Glutamatergic neuron (in vitro differentiated cells): ENCODE measurements at regions not wholly inside any gene's neighbourhood (a gene's known extent, or its start where the extent isn't known, plus 50 kb on each side); places are given as distances from the start of the nearest gene placed in this dataset.

Source experiments
- DNase-seq: peaks from one replicate; pipeline ENCODE4 v3.0.0; 2022
- H3K27ac Mint-ChIP-seq: one replicate; pipeline ENCODE4 v1.8.0; 2020; ENCODE audit warnings: mild to moderate bottlenecking, mixed read lengths, inconsistent platforms; ENCODE audit not compliant: unreplicated experiment
- H3K27me3 Mint-ChIP-seq: one replicate; pipeline ENCODE4 v1.8.0; 2020; ENCODE audit warnings: mild to moderate bottlenecking, moderate library complexity, mixed read lengths, inconsistent platforms; ENCODE audit not compliant: unreplicated experiment
- H3K36me3 Mint-ChIP-seq: one replicate; pipeline ENCODE4 v1.8.0; 2020; ENCODE audit warnings: mild to moderate bottlenecking, mixed read lengths, inconsistent platforms; ENCODE audit not compliant: unreplicated experiment
- H3K4me1 Mint-ChIP-seq: one replicate; pipeline ENCODE4 v1.8.0; 2020; ENCODE audit warnings: mild to moderate bottlenecking, low read depth, mixed read lengths, inconsistent platforms; ENCODE audit not compliant: unreplicated experiment
- H3K4me3 Mint-ChIP-seq: one replicate; pipeline ENCODE4 v1.8.0; 2020; ENCODE audit warnings: mild to moderate bottlenecking, mixed read lengths, inconsistent platforms; ENCODE audit not compliant: unreplicated experiment
- H3K9me3 Mint-ChIP-seq: one replicate; pipeline ENCODE4 v1.8.0; 2020; ENCODE audit warnings: mild to moderate bottlenecking, moderate library complexity, mixed read lengths, inconsistent platforms; ENCODE audit not compliant: unreplicated experiment
- TF ChIP-seq, protein P1 (sequence below): fragments of 200-600 bp; sonication (generic); IDR thresholded peaks from one replicate; pipeline ENCODE4 v1.5.0; 2021; ENCODE audit not compliant: partially characterized antibody, unreplicated experiment

DNA sequence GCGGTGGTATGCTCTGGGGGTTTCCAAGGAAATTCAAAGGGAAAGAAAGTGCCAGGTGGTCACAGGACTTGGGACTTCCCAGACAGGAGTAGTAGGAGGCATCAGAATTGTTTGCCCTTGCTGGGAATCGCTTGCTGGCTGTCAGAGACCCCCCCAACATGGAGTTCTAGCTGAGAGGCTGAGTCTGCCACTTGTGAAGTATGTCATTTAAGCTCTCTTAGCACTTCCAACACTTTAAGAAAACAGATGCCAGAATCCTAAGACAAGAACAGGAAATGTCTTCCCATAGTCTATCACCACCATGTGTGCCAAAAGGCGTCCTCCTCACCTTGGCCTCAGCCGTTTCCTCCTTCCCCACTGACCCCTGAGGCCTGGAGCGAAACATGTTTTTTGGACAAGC, 193.8 kb upstream of the IRX3 start:
- Mint-ChIP-seq H3K4me3 (no peak overlapping the region), H3K9me3 (peaks cover 4% of the 10 kb centered on the region), H3K36me3 (peaks cover 5% of the 10 kb centered on the region), H3K27me3 (peaks cover 5% of the 10 kb centered on the region), H3K27ac (no peak overlapping the region), H3K4me1 (peaks cover 19% of the 10 kb centered on the region)
- DNase-seq: no peak
- TF ChIP-seq, protein P1, sequence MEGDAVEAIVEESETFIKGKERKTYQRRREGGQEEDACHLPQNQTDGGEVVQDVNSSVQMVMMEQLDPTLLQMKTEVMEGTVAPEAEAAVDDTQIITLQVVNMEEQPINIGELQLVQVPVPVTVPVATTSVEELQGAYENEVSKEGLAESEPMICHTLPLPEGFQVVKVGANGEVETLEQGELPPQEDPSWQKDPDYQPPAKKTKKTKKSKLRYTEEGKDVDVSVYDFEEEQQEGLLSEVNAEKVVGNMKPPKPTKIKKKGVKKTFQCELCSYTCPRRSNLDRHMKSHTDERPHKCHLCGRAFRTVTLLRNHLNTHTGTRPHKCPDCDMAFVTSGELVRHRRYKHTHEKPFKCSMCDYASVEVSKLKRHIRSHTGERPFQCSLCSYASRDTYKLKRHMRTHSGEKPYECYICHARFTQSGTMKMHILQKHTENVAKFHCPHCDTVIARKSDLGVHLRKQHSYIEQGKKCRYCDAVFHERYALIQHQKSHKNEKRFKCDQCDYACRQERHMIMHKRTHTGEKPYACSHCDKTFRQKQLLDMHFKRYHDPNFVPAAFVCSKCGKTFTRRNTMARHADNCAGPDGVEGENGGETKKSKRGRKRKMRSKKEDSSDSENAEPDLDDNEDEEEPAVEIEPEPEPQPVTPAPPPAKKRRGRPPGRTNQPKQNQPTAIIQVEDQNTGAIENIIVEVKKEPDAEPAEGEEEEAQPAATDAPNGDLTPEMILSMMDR: no peak

DNA sequence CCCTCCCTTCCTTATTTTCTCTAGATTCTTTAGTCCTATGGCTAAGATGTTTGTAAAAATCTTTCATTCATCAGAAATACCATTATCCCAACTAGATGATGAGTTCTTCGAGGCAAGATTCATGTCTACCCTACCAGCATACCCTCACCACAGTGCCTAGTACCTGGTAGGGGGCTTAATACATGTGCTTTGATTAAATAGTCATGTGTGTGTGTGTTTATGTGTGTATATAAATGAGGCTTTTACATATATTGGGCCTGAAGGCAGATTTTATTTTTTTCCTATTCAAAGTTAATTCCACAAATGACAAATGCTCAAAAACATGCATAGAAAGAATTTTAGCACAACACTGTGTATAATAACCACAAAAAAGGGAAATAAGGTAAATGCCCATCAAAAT, 193.0 kb upstream of the IRX3 start:
- TF ChIP-seq, protein P1: no peak
- Mint-ChIP-seq H3K36me3 (peaks cover 5% of the 10 kb centered on the region), H3K27me3 (peaks cover 5% of the 10 kb centered on the region), H3K4me1 (peaks cover 22% of the 10 kb centered on the region), H3K4me3 (no peak overlapping the region), H3K27ac (no peak overlapping the region), H3K9me3 (peaks cover 4% of the 10 kb centered on the region)
- no peak for DNase-seq

DNA sequence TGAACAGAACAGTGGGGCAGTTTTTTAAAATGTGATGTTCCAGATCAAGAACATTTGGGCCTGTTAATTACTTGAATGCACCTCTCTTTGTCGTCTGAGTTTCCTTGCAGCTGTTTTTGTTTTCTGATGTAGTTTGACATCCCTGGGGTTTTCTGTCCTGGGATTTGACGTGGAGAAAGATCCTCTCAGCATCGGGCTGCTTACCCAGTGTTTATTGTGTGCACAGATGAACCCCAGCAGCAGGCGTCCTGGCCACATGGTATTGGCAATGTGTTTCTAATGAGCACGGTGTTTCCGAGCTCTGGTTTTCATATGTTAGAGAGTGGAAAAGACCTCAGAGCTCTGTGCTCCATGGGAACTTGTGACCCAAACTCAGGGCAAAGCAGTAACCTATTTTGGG, 191.1 kb upstream of the IRX3 start:
- H3K4me3 Mint-ChIP-seq: peak overlapping the region; percentile 7
- H3K9me3 Mint-ChIP-seq: peaks cover 4% of the 10 kb centered on the region
- H3K27me3 Mint-ChIP-seq: peaks cover 3% of the 10 kb centered on the region
- TF ChIP-seq, protein P1: no peak
- DNase-seq: peak; percentile 45
- H3K36me3 Mint-ChIP-seq: peaks cover 5% of the 10 kb centered on the region
- H3K27ac Mint-ChIP-seq: peak overlapping the region; percentile 50
- peaks cover 22% of the 10 kb centered on the region for H3K4me1 Mint-ChIP-seq

DNA sequence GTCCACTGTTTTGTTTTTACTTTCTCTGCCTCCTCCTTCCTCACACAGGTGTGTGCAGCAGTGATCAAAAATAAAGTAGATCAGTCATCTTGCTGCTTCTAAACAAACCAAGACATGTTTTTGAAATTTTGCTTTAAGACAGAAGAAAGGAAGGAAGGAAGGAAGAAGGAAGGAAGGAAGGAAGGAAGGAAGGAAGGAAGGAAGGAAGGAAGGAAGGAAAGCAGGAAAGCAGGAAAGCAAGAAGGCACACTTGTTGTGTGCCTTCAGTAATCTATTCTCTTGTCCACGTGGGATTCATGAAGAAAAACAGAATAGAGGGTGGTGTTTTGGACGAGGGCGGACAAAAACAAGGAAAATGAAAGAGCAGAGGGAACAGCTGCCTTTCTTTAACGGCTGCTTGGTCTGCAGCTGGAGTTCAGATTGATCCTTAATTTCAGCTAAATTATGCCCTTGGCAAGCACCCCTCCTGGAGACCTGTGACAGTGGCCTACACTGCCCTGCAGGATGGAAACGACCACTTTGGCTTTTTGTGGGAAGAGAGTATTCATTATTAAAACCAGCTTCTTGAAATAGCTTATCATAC, 188.5 kb upstream of the IRX3 start:
- peak overlapping the region; percentile 7 for H3K27ac Mint-ChIP-seq
- TF ChIP-seq, protein P1: no peak
- H3K36me3 Mint-ChIP-seq: peaks cover 5% of the 10 kb centered on the region
- H3K27me3 Mint-ChIP-seq: peaks cover 3% of the 10 kb centered on the region
- DNase-seq: no peak
- no peak overlapping the region for H3K4me3 Mint-ChIP-seq
- peaks cover 22% of the 10 kb centered on the region for H3K4me1 Mint-ChIP-seq
- peaks cover 4% of the 10 kb centered on the region for H3K9me3 Mint-ChIP-seq

DNA sequence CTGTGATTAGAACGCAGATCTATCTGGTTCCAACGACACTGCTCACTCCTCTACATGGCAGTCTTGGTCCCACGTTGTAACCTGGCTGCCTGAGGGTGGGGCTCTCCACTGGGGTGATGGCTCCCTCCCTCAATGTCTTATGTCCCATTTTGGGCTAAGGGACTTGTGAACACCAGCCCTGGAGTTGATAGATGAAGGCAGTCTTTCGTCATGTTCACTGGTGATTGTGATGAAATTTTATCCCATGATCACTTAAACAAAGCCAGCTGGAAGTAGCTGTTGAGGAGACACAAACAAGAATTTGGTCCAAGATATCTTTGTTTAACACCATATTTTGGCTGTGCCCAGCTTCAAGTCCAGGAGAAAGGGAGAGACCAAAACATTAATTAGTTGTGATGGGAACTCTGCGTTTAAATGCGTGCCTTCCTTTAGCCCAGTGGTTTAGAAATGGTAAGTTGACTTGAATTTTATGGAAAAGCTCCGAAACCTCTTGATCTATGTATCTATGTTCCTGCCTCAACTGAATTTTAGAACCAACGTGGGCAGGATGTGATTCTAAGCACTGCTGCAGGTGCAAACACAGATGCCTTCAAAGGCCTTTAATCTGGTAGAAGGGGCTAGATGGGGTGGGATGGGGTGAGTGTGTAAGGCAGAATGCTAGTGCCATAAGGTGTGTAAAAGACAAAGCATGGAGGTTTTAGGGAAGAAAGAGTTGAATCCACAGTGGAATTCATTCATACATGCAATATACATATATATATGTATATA, 186.8 kb upstream of the IRX3 start:
- no peak for DNase-seq
- Mint-ChIP-seq H3K27me3 (peaks cover 3% of the 10 kb centered on the region), H3K4me1 (peaks cover 17% of the 10 kb centered on the region), H3K4me3 (no peak overlapping the region), H3K9me3 (peaks cover 4% of the 10 kb centered on the region), H3K36me3 (peaks cover 5% of the 10 kb centered on the region), H3K27ac (no peak overlapping the region)
- TF ChIP-seq, protein P1: no peak
